ENCODE measurements at regions not wholly inside any gene's neighbourhood (a gene's known extent, or its start where the extent isn't known, plus 50 kb on each side); places are given as distances from the start of the nearest gene placed in this dataset.
"Not testable (repeated sequence)": the region's sequence is repeated elsewhere in the genome, so short reads cannot be mapped to it uniquely, and the experiment has no call there.

DNA sequence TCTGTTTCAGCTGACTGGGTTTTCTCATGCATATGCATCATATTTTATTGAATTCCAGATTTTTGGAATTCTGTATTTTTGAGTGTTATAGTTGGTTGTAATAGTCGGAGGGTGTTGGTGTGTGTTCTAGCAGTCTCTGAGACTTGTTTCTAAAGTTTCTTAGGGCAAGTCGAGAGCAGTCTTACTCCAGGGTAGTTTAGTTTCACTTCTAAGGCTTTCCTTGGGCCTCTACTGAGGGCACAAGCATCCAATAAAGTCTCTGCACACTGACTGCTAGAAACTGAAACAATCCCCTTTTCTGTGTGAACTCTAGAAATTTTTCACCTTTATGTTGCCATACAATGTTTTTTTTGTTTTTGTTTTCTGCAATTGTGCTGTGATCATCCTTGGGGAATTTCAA, 663.7 kb upstream of the LRATD1 start:
- no peak for DNase-seq (ENCODE audit: low read depth in 2 of 2, low spot score in 1 of 2)

GRCh38 chr2:13986119-13986720, 646.3 kb upstream of the LRATD1 start:
- no peak for DNase-seq (ENCODE audit: low read depth in 2 of 2, low spot score in 1 of 2)

DNA sequence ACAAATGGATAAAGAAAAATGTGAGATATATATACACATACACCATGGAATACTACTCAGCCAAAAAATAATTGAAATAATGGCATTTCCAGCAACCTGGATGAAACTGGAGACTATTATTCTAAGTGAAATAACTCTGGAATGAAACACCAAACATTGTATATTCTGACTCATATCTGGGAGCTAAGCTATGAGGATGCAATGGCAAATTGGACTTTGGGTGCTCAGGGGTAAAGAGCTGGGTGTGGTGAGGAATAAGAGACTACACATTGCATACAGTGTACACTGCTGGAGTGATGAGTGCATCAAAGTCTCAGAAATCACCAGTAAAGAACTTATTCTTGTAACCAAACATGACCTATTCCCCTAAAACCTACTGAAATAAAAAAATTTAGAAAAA, 636.0 kb upstream of the LRATD1 start:
- DNase-seq (ENCODE audit: low read depth in 2 of 2, low spot score in 1 of 2): no peak

DNA sequence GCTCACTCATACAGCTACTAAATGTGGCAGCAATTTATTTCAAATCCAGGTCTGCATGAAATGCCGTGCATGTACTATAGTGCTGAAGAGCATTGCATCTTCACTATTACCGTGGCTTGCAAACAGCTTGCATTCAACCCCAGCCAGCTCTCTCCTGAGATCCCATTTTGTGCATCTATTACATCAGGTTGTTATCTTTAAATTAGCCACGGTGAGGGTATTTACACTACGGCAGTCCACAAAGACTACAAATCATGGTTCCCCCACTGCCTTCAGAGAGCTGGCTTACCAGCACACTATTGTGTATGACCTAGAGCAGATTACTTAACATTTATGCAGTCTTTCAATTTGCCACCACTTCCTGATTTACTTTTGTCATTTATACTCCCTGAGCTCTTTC, 621.3 kb upstream of the LRATD1 start:
- DNase-seq (ENCODE audit: low read depth in 2 of 2, low spot score in 1 of 2): no peak

DNA sequence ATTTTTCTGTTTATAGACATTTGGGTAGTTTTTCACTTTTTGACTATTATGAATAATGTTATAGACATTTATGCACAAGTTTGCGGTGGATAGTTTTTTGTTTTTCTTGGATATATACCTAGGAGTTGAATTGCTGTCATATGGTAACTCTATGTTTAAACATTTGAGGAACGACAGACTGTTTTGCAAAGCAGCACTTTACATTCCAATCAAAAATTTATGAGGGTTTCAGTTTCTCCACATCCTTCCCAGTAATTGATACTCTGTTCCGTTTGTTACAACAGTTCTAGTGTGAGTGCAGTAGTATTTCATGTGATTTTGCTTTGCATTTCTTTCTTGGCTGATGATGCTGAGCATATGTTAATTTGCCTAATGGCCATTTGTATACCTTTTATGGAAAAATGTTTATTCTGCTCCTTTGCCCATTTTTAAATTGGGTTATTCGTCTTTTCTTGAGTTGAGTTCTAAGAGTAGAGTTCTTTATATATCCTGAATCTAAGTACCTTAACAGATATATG, 617.3 kb upstream of the LRATD1 start:
- DNase-seq (ENCODE audit: low read depth in 2 of 2, low spot score in 1 of 2): no peak

DNA sequence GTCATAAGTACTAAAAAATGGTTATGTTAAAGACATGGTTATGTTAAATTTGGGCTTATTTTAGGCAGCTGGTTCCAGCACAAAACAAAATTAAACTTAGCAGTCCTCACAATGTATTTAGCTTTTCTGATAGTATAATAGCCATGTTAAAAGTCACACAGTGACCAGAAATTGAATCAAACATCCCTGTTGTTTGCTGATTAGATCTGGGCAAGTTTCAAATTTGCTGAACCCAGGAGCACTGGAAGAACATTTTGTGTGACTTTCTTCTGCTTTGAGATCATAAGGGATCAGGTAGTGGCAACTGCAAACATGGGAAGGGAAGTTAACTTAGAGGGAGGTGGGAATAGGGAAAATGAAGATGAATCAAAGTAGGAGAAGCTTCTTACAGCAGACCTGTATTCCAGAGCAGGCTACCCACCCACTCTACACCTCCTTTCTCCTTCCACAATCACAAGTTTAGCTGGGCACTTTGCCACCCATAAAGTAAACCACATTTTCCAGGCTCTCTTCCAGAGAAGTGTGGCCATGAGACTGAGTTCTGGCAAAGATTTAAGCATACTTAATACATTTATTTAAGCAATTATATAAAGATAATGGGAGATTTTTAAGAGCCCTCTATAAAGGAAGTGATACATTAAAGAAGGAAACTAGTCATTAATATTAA, 616.1 kb upstream of the LRATD1 start:
- no peak for DNase-seq (ENCODE audit: low read depth in 2 of 2, low spot score in 1 of 2)

GRCh38 chr2:14018620-14019019, 613.9 kb upstream of the LRATD1 start:
- no peak for DNase-seq (ENCODE audit: low read depth in 2 of 2, low spot score in 1 of 2)

DNA sequence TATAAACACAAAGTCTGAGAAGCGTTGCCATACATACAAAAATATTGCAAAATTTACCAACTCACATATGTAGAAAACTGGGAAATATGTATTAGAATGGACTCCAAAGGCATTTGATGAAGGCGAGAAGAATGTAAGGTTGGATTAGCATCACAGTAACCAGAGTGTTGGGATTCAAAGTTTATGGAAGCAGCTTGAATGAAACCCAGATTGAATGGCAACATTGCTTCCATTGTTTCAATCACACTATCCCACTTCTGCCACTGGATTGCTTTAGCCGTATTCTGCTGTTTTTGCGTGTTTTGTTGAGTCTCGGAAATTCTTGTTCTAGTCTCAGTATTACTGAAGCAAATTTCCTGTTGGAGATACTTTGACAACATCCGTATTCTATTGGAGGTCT, 609.0 kb upstream of the LRATD1 start:
- no peak for DNase-seq (ENCODE audit: low read depth in 2 of 2, low spot score in 1 of 2)

- DNase-seq (ENCODE audit: low read depth in 2 of 2, low spot score in 1 of 2): no peak
These were observed 593.4 kb upstream of the LRATD1 start for GRCh38 chr2:14039134-14039533.

DNA sequence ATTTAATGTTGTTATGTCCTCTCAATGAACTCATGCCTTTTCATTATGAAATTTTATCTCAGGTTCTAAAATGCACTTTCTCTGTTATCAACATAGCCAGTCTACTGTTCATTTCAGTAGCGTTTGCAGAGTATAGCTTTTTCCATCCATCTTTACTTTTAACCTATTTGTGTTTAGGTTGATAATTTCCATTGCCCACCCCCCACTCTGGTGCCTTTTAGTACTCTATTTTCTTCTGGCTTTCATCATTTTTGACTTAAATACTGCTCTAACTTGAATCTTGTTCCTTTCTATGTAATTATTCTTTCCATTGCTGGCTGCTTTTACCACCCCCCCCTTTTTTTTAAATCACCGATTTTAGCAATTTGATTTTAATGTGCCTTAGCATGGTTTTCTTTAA, 585.0 kb upstream of the LRATD1 start:
- no peak for DNase-seq (ENCODE audit: low read depth in 2 of 2, low spot score in 1 of 2)

- no peak for DNase-seq (ENCODE audit: low read depth in 2 of 2, low spot score in 1 of 2)
These were observed 581.1 kb upstream of the LRATD1 start for GRCh38 chr2:14051401-14051800.

GRCh38 chr2:14053105-14053504, 579.4 kb upstream of the LRATD1 start:
- DNase-seq (ENCODE audit: low read depth in 2 of 2, low spot score in 1 of 2): no peak

DNA sequence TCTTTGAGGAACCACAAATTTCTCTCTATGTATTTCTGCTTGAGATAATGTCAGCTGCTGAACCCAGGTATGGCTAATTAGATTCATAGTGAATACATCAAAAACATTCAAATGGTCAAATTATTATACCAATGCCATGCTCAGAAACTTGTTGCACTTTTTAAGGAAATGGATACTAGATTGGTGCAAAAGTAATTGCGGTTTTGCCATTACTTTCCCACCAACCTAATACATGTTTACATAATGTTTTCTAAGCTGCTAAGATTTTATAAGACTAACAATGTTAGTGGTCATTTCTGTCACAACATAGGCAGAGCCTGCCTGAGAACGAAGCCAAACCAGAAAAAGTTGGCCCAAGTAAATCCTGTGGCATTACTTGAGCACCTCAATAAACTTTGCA, 568.2 kb upstream of the LRATD1 start:
- no peak for DNase-seq (ENCODE audit: low read depth in 2 of 2, low spot score in 1 of 2)

DNA sequence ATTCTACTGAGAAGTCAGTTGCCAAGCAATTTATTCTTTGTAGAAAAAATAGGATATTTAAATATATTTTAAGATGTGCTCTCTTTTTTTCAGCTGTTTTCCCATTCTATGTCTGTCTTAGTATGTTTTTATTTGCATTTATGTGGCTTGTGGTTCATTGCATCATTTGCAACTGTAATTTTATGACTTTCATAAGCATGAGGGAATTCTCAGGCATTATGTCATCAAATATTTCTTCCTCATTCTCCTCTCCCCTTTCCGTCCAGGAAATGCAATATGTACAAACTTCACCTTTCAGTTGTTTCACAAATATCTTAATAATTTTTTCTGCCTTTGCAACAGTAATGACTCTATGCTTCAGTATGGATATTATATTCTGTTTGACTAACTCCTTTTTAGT, 560.2 kb upstream of the LRATD1 start:
- no peak for DNase-seq (ENCODE audit: low read depth in 2 of 2, low spot score in 1 of 2)

DNA sequence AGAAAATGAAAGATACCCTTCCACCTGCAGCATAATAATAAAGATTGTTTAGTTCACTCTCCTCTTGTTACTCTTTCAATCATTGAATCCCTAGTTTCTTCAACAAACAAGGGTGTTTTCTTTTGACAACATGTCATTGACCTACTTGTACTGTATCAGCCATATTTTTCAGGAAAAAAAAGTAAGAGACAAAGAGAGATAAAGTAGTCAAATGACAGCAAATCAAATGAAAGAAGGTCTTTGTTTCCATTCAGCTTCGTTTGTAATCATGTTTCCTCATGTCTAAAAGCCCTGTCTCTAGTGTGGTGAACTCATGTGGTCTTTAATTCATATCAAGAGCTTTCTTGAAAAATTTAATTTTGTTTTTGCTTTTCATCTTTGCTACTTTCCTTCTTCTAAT, 557.8 kb upstream of the LRATD1 start:
- DNase-seq (ENCODE audit: low read depth in 2 of 2, low spot score in 1 of 2): no peak

DNA sequence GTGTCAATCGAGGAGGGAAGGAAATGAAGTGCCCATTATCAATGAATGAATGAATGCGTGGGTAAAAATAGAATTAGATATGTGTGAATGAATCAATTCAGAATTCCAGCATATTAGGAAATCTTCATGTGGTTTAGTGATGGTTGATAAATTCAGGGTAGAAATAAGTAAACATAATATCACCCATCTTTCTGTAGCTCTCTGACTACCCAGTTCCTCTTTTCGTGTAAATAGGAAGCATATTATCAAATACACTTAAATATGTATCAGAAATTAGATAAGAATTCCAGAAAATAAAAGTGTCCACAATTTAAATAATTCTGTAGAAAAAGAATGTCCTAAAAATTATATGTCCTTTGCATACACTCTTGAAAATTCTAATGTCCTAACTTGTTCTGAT, 552.9 kb upstream of the LRATD1 start:
- DNase-seq (ENCODE audit: low read depth in 2 of 2, low spot score in 1 of 2): no peak

- DNase-seq (ENCODE audit: low read depth in 2 of 2, low spot score in 1 of 2): no peak
These were observed 551.0 kb upstream of the LRATD1 start for GRCh38 chr2:14081521-14081920.

GRCh38 chr2:14082640-14083039, 549.9 kb upstream of the LRATD1 start:
- DNase-seq (ENCODE audit: low read depth in 2 of 2, low spot score in 1 of 2): no peak

GRCh38 chr2:14094592-14094991, 537.9 kb upstream of the LRATD1 start:
- DNase-seq (ENCODE audit: low read depth in 2 of 2, low spot score in 1 of 2): no peak

DNA sequence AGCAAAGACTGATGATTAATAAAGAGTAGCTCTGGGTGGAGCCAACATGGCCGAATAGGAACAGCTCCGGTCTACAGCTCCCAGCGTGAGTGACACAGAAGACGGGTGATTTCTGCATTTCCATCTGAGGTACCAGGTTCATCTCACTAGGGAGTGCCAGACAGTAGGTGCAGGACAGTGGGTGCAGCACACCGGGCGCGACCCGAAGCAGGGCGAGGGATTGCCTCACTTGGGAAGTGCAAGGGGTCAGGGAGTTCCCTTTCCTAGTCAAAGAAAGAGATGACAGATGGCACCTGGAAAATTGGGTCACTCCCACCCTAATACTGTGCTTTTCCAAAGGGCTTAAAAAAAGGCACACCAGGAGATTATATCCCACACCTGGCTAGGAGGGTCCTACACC, 533.4 kb upstream of the LRATD1 start:
- not testable (repeated sequence) for DNase-seq (ENCODE audit: low read depth in 2 of 2, low spot score in 1 of 2)

DNA sequence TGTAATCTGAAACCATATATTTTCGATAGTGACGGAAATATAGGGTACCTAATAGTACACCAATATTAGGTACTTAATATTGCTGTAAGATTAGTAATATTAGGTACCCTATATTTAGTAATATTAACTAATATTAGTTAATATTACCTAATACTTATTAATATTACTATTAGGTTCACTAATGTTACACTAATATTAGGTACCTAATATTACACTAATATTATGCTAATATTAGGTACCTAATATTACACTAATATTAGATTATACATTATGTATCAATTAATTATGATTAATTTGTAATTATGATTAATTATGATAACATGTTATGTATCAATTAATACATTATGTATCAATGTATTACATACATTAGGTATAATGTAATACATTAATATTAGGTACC, 518.2 kb upstream of the LRATD1 start:
- DNase-seq (ENCODE audit: low read depth in 2 of 2, low spot score in 1 of 2): no peak

DNA sequence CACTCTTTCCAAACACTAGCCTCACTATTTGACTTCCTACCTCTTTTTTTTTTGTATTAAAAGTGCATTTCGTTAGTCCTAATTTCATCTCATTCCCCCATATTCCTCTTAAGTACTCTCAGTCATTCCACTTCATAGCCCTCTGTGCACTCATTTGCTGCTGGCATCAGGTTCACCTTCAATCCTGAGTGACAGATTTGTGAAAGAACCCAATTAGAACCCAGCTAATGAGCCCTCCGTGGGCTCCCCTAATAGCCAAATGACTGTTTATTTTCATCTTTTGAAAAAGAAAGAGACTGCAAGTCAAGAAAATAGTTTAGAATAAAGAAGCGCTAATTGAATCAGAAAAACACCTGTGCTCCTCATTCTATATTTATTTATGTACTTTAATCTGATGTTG, 512.1 kb upstream of the LRATD1 start:
- no peak for DNase-seq (ENCODE audit: low read depth in 2 of 2, low spot score in 1 of 2)

DNA sequence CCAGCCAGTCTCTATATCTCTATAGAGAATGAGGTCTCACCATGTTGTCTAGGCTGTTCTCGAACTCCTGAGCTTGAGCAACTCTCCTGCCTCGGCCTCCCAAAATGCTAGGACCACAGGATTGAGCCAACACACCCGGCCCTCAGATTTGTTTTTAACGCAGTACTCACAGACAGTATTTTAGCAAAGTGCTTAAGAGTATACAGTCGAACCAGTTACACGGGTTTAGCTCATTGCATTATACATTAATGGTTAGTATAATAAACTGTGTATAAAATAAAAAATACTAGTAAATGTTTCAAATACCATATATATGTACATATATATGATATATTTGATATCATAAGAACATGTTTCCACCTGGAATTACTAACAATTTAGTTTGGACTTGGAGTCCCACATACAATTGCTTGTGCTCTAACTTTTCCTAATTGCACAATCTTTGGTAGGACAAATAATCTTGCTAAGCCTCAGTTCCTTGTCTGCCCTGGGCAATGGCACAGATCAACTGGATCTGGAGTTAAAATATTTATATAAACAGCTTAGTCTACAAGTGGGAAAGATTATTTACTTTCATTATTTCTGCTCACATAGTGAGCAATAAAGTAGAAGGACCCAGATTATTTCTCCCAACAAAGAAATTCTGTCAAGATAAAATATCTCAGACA, 508.9 kb upstream of the LRATD1 start:
- DNase-seq (ENCODE audit: low read depth in 2 of 2, low spot score in 1 of 2): no peak

Measured in stimulated activated CD8-positive, alpha-beta memory T cell treated with anti-CD3 and anti-CD28 coated beads, Interleukin-4, amount 100 ng/mL, for 1 hour (primary cell).